ENCODE measurements at regions not wholly inside any gene's neighbourhood (a gene's known extent, or its start where the extent isn't known, plus 50 kb on each side); places are given as distances from the start of the nearest gene placed in this dataset.

DNA sequence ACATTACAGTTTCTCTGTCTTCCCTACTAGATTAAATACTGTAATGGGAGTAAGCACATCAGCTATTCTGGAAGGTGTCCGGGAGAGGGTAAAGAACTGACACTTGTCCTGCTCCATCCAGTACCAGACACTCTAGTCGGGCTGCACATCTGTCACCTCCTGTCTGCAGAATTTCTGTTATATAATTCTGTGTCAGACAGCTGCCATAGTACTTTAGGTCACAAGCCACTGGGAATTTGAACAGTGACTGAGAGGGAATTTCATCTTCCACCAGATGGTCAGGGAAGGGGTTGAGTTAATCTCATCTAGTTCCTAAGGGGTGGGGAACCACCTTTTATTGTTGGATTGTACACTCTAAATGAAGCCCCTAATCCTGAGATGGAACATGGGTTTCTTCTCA, 58.6 kb upstream of the NUDT7 start:
- TF ChIP-seq, protein P1, sequence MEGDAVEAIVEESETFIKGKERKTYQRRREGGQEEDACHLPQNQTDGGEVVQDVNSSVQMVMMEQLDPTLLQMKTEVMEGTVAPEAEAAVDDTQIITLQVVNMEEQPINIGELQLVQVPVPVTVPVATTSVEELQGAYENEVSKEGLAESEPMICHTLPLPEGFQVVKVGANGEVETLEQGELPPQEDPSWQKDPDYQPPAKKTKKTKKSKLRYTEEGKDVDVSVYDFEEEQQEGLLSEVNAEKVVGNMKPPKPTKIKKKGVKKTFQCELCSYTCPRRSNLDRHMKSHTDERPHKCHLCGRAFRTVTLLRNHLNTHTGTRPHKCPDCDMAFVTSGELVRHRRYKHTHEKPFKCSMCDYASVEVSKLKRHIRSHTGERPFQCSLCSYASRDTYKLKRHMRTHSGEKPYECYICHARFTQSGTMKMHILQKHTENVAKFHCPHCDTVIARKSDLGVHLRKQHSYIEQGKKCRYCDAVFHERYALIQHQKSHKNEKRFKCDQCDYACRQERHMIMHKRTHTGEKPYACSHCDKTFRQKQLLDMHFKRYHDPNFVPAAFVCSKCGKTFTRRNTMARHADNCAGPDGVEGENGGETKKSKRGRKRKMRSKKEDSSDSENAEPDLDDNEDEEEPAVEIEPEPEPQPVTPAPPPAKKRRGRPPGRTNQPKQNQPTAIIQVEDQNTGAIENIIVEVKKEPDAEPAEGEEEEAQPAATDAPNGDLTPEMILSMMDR (conservative IDR thresholded peaks at IDR 0.05), result no peak
- H3K27ac ChIP-seq, result no peak overlapping the region

DNA sequence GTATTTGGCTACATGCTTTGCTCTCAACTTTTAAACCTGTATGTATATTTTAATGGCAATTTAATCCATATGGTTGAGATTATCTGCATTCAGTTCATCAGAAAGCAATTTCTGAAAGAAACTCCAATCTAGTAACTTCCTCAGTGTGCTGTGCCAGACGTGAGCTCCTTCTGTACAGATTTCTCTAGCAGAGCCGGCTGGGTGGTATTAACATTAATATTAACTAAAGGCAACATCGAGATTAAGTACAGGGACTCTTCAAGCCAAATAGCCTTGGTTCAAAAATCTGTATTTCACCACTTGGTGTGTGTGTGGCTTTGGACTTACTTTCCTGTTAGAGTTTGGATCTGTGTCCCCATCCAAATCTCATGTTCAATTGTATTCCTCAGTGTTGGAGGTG, 55.5 kb upstream of the NUDT7 start:
- no peak overlapping the region for H3K27ac ChIP-seq
- TF ChIP-seq, protein P1 (conservative IDR thresholded peaks at IDR 0.05), result no peak

DNA sequence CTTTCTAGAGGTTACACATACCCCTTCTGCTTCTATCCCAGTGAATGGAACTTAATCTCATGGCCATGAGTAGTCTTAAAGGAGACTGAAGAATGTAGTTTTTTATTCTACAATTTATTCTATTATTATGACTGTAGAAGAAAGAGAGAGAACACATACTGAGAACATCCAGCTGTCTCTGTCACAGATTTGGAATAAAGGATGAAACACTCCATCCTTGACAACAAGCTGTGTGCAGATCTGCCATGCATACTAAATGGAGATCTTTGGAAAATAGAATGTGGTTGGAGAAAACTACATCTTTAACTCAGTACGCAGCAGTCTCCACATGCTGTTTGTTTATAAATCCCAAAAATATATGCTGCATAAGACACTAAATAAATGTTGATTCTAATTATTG, 54.1 kb upstream of the NUDT7 start:
- TF ChIP-seq, protein P1 (conservative IDR thresholded peaks at IDR 0.05), result no peak

DNA sequence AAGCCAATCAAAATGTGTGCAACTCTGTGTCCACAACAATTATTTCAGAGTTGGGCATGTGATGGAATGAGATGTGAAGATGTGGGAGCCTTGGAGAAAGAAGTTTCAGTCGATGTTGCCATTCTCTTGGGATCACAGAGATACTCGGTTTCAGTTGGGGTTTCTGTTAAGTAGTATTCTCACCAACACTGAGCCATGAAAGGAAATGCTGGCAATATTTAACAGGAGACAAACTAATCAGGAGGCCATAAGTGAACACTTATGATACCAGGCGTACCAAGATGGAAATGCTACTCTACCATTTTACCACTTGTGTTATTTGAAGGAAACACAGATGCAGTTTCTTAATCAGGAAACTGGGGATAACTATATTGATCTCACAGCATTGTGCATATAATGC, 53.3 kb upstream of the NUDT7 start:
- H3K27ac ChIP-seq, result no peak overlapping the region

More for the DNA sequence above, 54.1 kb upstream of the NUDT7 start:
- no peak overlapping the region for H3K27ac ChIP-seq

More for the DNA sequence above, 53.3 kb upstream of the NUDT7 start:
- TF ChIP-seq, protein P1 (conservative IDR thresholded peaks at IDR 0.05), result no peak
